Breast epithelium (tissue), 4 donors: ENCODE measurements at regions not wholly inside any gene's neighbourhood (a gene's known extent, or its start where the extent isn't known, plus 50 kb on each side); places are given as distances from the start of the nearest gene placed in this dataset.

Experiments used
- DNase-seq, 2 donors: peaks; one replicate each; pipeline ENCODE4 v3.0.0-alpha.2; 2019; ENCODE audit warnings: low spot score in 2 of 2
- H3K27ac ChIP-seq, 2 donors: fragments of 200-600 bp; sonication (generic) in 1 of 2; one replicate each; pipeline ENCODE4 v1.5.1; 2016 to 2019; ENCODE audit warnings: mild to moderate bottlenecking in 1 of 2
- H3K27me3 ChIP-seq, 2 donors: fragments of 200-600 bp; sonication (generic) in 1 of 2; one replicate each; pipeline versions ENCODE4 v1.5.1 to v1.6.0; 2017 to 2019; ENCODE audit warnings: control low read depth in 1 of 2, mild to moderate bottlenecking in 1 of 2
- H3K36me3 ChIP-seq: fragments of 200-600 bp; one replicate; pipeline ENCODE4 v1.5.1; 2019
- H3K4me1 ChIP-seq, 2 donors: fragments of 200-600 bp; sonication (generic); one replicate each; pipeline ENCODE4 v1.5.1; 2016 to 2019; ENCODE audit warnings: control low read depth in 1 of 2
- H3K4me3 ChIP-seq, 3 donors: fragments of 200-600 bp; sonication (generic); 1 replicate in 2 of 3; 2 replicates in 1 of 3; pipeline ENCODE4 v1.5.1; 2016 to 2019; ENCODE audit warnings: mild to moderate bottlenecking in 3 of 3, moderate library complexity in 2 of 3
- H3K9me3 ChIP-seq, 2 donors: fragments of 200-600 bp; sonication (generic) in 1 of 2; one replicate each; pipeline ENCODE4 v1.5.1; 2016 to 2019; ENCODE audit warnings: control low read depth in 1 of 2
- POLR2A ChIP-seq: fragments of 450-650 bp; IDR thresholded peaks from one replicate; pipeline ENCODE4 v1.6.1; 2016; ENCODE audit warnings: antibody characterized with exemption, mild to moderate bottlenecking, moderate library complexity
- POLR2AphosphoS5 ChIP-seq, 3 donors: sonication (generic); formaldehyde crosslinking; IDR thresholded peaks; one replicate each; pipeline ENCODE4 v1.6.1; 2017; ENCODE audit warnings: antibody characterized with exemption in 3 of 3
- intact Hi-C: fragments of 100-400 bp; cut with DNase I; formaldehyde crosslinking; loops from one replicate; pipeline ENCODE4 v1.15.1; 2023; ENCODE audit warnings: low total_unique reads
- TF ChIP-seq, protein P1 (sequence below), 3 donors: fragments of 450-650 bp; IDR thresholded peaks; one replicate each; pipeline ENCODE4 v1.5.1; 2016 to 2017; ENCODE audit warnings: antibody characterized with exemption in 3 of 3, mild to moderate bottlenecking in 3 of 3, moderate library complexity in 3 of 3

DNA sequence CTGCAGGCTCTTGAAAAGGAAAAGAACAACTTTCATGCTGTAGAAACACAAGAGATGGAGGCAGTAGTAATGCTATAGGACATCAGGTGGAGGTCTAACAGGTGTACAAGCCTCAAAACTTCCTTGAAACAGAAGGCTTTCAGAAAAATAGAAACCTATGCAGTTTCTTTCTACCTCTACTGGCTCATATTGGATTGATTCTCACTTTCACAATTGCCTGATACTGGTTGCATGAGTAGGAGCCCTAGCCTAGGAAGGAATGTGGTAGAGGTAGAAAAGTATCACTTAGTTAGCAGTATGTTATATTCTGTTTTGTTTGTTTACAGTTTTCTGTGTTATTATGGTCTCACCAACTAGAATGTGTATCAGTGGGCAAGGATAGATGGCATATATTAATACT lies 175.4 kb upstream of the GORAB start:
- intact Hi-C loops, result no loop called here
- Histone ChIP-seq H3K27me3 (no peaks in the 10 kb centered on the region), H3K4me3 (no peak overlapping the region), H3K36me3 (no peaks in the 10 kb centered on the region), H3K27ac (no peak overlapping the region), H3K9me3 (peaks cover 0 to 7% of the 10 kb centered on the region in 2 donors), H3K4me1 (no peaks in the 10 kb centered on the region)
- no peak for DNase-seq
- TF ChIP-seq, protein P1, sequence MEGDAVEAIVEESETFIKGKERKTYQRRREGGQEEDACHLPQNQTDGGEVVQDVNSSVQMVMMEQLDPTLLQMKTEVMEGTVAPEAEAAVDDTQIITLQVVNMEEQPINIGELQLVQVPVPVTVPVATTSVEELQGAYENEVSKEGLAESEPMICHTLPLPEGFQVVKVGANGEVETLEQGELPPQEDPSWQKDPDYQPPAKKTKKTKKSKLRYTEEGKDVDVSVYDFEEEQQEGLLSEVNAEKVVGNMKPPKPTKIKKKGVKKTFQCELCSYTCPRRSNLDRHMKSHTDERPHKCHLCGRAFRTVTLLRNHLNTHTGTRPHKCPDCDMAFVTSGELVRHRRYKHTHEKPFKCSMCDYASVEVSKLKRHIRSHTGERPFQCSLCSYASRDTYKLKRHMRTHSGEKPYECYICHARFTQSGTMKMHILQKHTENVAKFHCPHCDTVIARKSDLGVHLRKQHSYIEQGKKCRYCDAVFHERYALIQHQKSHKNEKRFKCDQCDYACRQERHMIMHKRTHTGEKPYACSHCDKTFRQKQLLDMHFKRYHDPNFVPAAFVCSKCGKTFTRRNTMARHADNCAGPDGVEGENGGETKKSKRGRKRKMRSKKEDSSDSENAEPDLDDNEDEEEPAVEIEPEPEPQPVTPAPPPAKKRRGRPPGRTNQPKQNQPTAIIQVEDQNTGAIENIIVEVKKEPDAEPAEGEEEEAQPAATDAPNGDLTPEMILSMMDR (IDR thresholded peaks at IDR 0.05), result no peak
- TF ChIP-seq POLR2AphosphoS5 (IDR thresholded peaks at IDR 0.05) (no peak), POLR2A (no peak)

GRCh38 chr1:170357750-170358149 lies 174.2 kb upstream of the GORAB start:
- Histone ChIP-seq H3K9me3 (peaks cover 0 to 12% of the 10 kb centered on the region in 2 donors), H3K27ac (no peak overlapping the region), H3K4me1 (no peaks in the 10 kb centered on the region), H3K36me3 (no peaks in the 10 kb centered on the region), H3K27me3 (no peaks in the 10 kb centered on the region), H3K4me3 (no peak overlapping the region)
- no peak for DNase-seq
- TF ChIP-seq POLR2A, result no peak
- no peak for TF ChIP-seq POLR2AphosphoS5 (IDR thresholded peaks at IDR 0.05)
- TF ChIP-seq, protein P1 (IDR thresholded peaks at IDR 0.05), result no peak
- intact Hi-C loops, result no loop called here

- H3K4me3 ChIP-seq, result no peak overlapping the region
Observed at GRCh38 chr1:170360601-170361000, 171.4 kb upstream of the GORAB start.

GRCh38 chr1:170365331-170365730 lies 166.6 kb upstream of the GORAB start:
- no peaks in the 10 kb centered on the region for H3K27me3 ChIP-seq
- no peak for DNase-seq
- H3K36me3 ChIP-seq, result no peaks in the 10 kb centered on the region
- TF ChIP-seq, protein P1 (IDR thresholded peaks at IDR 0.05), result no peak
- TF ChIP-seq POLR2A (no peak), POLR2AphosphoS5 (IDR thresholded peaks at IDR 0.05) (no peak)
- intact Hi-C loops, result no loop called here
- H3K9me3 ChIP-seq, result peaks cover 0 to 6% of the 10 kb centered on the region in 2 donors
- H3K4me1 ChIP-seq, result no peaks in the 10 kb centered on the region
- no peak overlapping the region for H3K27ac ChIP-seq
- H3K4me3 ChIP-seq, result no peak overlapping the region

More at GRCh38 chr1:170360601-170361000, 171.4 kb upstream of the GORAB start:
- H3K4me1 ChIP-seq, result no peaks in the 10 kb centered on the region
- H3K27me3 ChIP-seq, result no peaks in the 10 kb centered on the region
- no peak overlapping the region for H3K27ac ChIP-seq
- intact Hi-C loops, result no loop called here
- no peak for DNase-seq
- no peaks in the 10 kb centered on the region for H3K36me3 ChIP-seq
- peaks cover 0 to 12% of the 10 kb centered on the region in 2 donors for H3K9me3 ChIP-seq
- TF ChIP-seq POLR2AphosphoS5 (IDR thresholded peaks at IDR 0.05), result no peak
- TF ChIP-seq, protein P1 (IDR thresholded peaks at IDR 0.05), result no peak
- TF ChIP-seq POLR2A, result no peak

GRCh38 chr1:170366980-170367379 lies 165.0 kb upstream of the GORAB start:
- DNase-seq, result no peak
- Histone ChIP-seq H3K9me3 (peaks cover 0 to 6% of the 10 kb centered on the region in 2 donors), H3K4me1 (no peaks in the 10 kb centered on the region), H3K27me3 (no peaks in the 10 kb centered on the region), H3K27ac (no peak overlapping the region), H3K4me3 (no peak overlapping the region), H3K36me3 (no peaks in the 10 kb centered on the region)
- intact Hi-C loops, result no loop called here
- TF ChIP-seq, protein P1 (IDR thresholded peaks at IDR 0.05), result no peak
- TF ChIP-seq POLR2AphosphoS5 (IDR thresholded peaks at IDR 0.05) (no peak), POLR2A (no peak)
